ENCODE measurements at regions not wholly inside any gene's neighbourhood (a gene's known extent, or its start where the extent isn't known, plus 50 kb on each side); places are given as distances from the start of the nearest gene placed in this dataset.

- H3K79me2 ChIP-seq (replicated peaks; ENCODE audit: insufficient read depth, low read length): no peaks in the 10 kb centered on the region
Measured at GRCh38 chr16:85202051-85202601, 89.9 kb upstream of the CIBAR2 start.

GRCh38 chr16:85202631-85203461 is 90.6 kb upstream of the CIBAR2 start:
- no peaks in the 10 kb centered on the region for H3K27me3 ChIP-seq (ENCODE audit: insufficient read depth, low read depth, low read length)
- no peak overlapping the region for H2AFZ ChIP-seq (ENCODE audit: low read depth, low read length)
- no peaks in the 10 kb centered on the region for H4K20me1 ChIP-seq (ENCODE audit: insufficient read depth)
- no peak overlapping the region for H3K9ac ChIP-seq (ENCODE audit: low read length)
- no peaks in the 10 kb centered on the region for H3K36me3 ChIP-seq (ENCODE audit: insufficient read depth, low read length)
- no peaks in the 10 kb centered on the region for H3K9me2 ChIP-seq (ENCODE audit: insufficient read depth, low read length)
- no peak overlapping the region for H3K4me2 ChIP-seq (ENCODE audit: low read length)
- no peaks in the 10 kb centered on the region for H3F3A ChIP-seq (ENCODE audit: insufficient read depth, low read length, poor library complexity, severe bottlenecking)
- H3K4me3 ChIP-seq (ENCODE audit: low read length): no peak overlapping the region
- no peak overlapping the region for H3K27ac ChIP-seq (ENCODE audit: low read length)
- H3K79me2 ChIP-seq (replicated peaks; ENCODE audit: insufficient read depth, low read length): no peaks in the 10 kb centered on the region
- no peaks in the 10 kb centered on the region for H3K9me3 ChIP-seq (ENCODE audit: low read length)
- TF ChIP-seq RAD21 (conservative IDR thresholded peaks at IDR 0.05): no peak
- no peak for TF ChIP-seq TAF1 (IDR thresholded peaks at IDR 0.05; ENCODE audit: low read depth)
- no peak for TF ChIP-seq EP300 (conservative IDR thresholded peaks at IDR 0.05; ENCODE audit: poor library complexity, severe bottlenecking)
- no peak for TF ChIP-seq SMC3 (conservative IDR thresholded peaks at IDR 0.05; ENCODE audit: poor library complexity)
- TF ChIP-seq POLR2AphosphoS5 (IDR thresholded peaks at IDR 0.05): no peak
- no peak for TF ChIP-seq EZH2 (IDR thresholded peaks at IDR 0.05; ENCODE audit: borderline replicate concordance, insufficient read depth, low read length, poor library complexity, severe bottlenecking)
- TF ChIP-seq, protein P1, sequence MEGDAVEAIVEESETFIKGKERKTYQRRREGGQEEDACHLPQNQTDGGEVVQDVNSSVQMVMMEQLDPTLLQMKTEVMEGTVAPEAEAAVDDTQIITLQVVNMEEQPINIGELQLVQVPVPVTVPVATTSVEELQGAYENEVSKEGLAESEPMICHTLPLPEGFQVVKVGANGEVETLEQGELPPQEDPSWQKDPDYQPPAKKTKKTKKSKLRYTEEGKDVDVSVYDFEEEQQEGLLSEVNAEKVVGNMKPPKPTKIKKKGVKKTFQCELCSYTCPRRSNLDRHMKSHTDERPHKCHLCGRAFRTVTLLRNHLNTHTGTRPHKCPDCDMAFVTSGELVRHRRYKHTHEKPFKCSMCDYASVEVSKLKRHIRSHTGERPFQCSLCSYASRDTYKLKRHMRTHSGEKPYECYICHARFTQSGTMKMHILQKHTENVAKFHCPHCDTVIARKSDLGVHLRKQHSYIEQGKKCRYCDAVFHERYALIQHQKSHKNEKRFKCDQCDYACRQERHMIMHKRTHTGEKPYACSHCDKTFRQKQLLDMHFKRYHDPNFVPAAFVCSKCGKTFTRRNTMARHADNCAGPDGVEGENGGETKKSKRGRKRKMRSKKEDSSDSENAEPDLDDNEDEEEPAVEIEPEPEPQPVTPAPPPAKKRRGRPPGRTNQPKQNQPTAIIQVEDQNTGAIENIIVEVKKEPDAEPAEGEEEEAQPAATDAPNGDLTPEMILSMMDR (IDR thresholded peaks at IDR 0.05; ENCODE audit: poor library complexity, severe bottlenecking): no peak
- TF ChIP-seq, protein P2, sequence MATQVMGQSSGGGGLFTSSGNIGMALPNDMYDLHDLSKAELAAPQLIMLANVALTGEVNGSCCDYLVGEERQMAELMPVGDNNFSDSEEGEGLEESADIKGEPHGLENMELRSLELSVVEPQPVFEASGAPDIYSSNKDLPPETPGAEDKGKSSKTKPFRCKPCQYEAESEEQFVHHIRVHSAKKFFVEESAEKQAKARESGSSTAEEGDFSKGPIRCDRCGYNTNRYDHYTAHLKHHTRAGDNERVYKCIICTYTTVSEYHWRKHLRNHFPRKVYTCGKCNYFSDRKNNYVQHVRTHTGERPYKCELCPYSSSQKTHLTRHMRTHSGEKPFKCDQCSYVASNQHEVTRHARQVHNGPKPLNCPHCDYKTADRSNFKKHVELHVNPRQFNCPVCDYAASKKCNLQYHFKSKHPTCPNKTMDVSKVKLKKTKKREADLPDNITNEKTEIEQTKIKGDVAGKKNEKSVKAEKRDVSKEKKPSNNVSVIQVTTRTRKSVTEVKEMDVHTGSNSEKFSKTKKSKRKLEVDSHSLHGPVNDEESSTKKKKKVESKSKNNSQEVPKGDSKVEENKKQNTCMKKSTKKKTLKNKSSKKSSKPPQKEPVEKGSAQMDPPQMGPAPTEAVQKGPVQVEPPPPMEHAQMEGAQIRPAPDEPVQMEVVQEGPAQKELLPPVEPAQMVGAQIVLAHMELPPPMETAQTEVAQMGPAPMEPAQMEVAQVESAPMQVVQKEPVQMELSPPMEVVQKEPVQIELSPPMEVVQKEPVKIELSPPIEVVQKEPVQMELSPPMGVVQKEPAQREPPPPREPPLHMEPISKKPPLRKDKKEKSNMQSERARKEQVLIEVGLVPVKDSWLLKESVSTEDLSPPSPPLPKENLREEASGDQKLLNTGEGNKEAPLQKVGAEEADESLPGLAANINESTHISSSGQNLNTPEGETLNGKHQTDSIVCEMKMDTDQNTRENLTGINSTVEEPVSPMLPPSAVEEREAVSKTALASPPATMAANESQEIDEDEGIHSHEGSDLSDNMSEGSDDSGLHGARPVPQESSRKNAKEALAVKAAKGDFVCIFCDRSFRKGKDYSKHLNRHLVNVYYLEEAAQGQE (IDR thresholded peaks at IDR 0.05; ENCODE audit: borderline replicate concordance): no peak

More at GRCh38 chr16:85202051-85202601, 89.9 kb upstream of the CIBAR2 start:
- TF ChIP-seq MXI1 (conservative IDR thresholded peaks at IDR 0.05; ENCODE audit: poor library complexity, severe bottlenecking) (no peak), SMC3 (conservative IDR thresholded peaks at IDR 0.05; ENCODE audit: poor library complexity) (no peak), RAD21 (conservative IDR thresholded peaks at IDR 0.05) (no peak), POLR2AphosphoS5 (IDR thresholded peaks at IDR 0.05) (no peak), EZH2 (IDR thresholded peaks at IDR 0.05; ENCODE audit: borderline replicate concordance, insufficient read depth, low read length, poor library complexity, severe bottlenecking) (no peak), EP300 (conservative IDR thresholded peaks at IDR 0.05; ENCODE audit: poor library complexity, severe bottlenecking) (no peak), TAF1 (IDR thresholded peaks at IDR 0.05; ENCODE audit: low read depth) (no peak)
- TF ChIP-seq, protein P1 (IDR thresholded peaks at IDR 0.05; ENCODE audit: poor library complexity, severe bottlenecking): no peak
- TF ChIP-seq, protein P2 (IDR thresholded peaks at IDR 0.05; ENCODE audit: borderline replicate concordance): no peak
- no peaks in the 10 kb centered on the region for H3K27me3 ChIP-seq (ENCODE audit: insufficient read depth, low read depth, low read length)
- H3K4me2 ChIP-seq (ENCODE audit: low read length): no peak overlapping the region
- no peak overlapping the region for H3K9ac ChIP-seq (ENCODE audit: low read length)
- no peaks in the 10 kb centered on the region for H4K20me1 ChIP-seq (ENCODE audit: insufficient read depth)
- no peak overlapping the region for H3K4me3 ChIP-seq (ENCODE audit: low read length)
- no peak overlapping the region for H3K27ac ChIP-seq (ENCODE audit: low read length)
- H2AFZ ChIP-seq (ENCODE audit: low read depth, low read length): no peak overlapping the region
- no peaks in the 10 kb centered on the region for H3K36me3 ChIP-seq (ENCODE audit: insufficient read depth, low read length)
- no peaks in the 10 kb centered on the region for H3K9me3 ChIP-seq (ENCODE audit: low read length)
- H3F3A ChIP-seq (ENCODE audit: insufficient read depth, low read length, poor library complexity, severe bottlenecking): no peaks in the 10 kb centered on the region
- H3K9me2 ChIP-seq (ENCODE audit: insufficient read depth, low read length): no peaks in the 10 kb centered on the region
